Transverse colon (tissue), 4 donors: ENCODE measurements at regions not wholly inside any gene's neighbourhood (a gene's known extent, or its start where the extent isn't known, plus 50 kb on each side); places are given as distances from the start of the nearest gene placed in this dataset.

ENCODE experiments used
- DNase-seq: peaks from one replicate; pipeline ENCODE4 v3.0.0-alpha.2; 2019
- H3K27ac ChIP-seq, 4 donors: fragments of 200-600 bp; sonication (generic); 2 replicates each; pipeline ENCODE4 v1.5.1; 2016 to 2018; ENCODE audit warnings: inconsistent platforms in 4 of 4
- H3K27me3 ChIP-seq: fragments of 200-600 bp; sonication (generic); 2 replicates; pipeline ENCODE4 v1.5.1; 2017; ENCODE audit warnings: inconsistent platforms
- H3K36me3 ChIP-seq, 4 donors: fragments of 200-600 bp; sonication (generic); 2 replicates each; pipeline ENCODE4 v1.5.1; 2017 to 2019; ENCODE audit warnings: inconsistent platforms in 4 of 4
- H3K4me1 ChIP-seq, 4 donors: fragments of 200-600 bp; sonication (generic); 2 replicates each; pipeline ENCODE4 v1.5.1; 2017 to 2020; ENCODE audit warnings: inconsistent platforms in 4 of 4
- H3K4me3 ChIP-seq, 4 donors: fragments of 200-600 bp; sonication (generic); 1 replicate in 1 of 4; 2 replicates in 3 of 4; pipeline versions ENCODE4 v1.5.1 to v1.6.1; 2017 to 2019; ENCODE audit warnings: inconsistent platforms in 4 of 4
- H3K9me3 ChIP-seq, 2 donors: fragments of 200-600 bp; sonication (generic); 2 replicates each; pipeline ENCODE4 v1.5.1; 2017 to 2019; ENCODE audit warnings: inconsistent platforms in 2 of 2
- CTCF ChIP-seq, 5 experiments: fragments of 200-600 bp in 3 of 5; fragments of 450-650 bp in 2 of 5; sonication (generic) in 3 of 5; IDR thresholded peaks; 1 replicate in 2 of 5; 2 replicates in 3 of 5; pipeline ENCODE4 v1.5.1; 2016 to 2017; ENCODE audit warnings: antibody characterized with exemption in 5 of 5, inconsistent platforms in 3 of 5, mild to moderate bottlenecking in 2 of 5, moderate library complexity in 1 of 5
- EP300 ChIP-seq: sonication (generic); formaldehyde crosslinking; IDR thresholded peaks from one replicate; pipeline ENCODE4 v1.6.1; 2017; ENCODE audit warnings: antibody characterized with exemption, low read depth
- POLR2A ChIP-seq: fragments of 450-650 bp; IDR thresholded peaks from one replicate; pipeline ENCODE4 v1.6.1; 2016; ENCODE audit warnings: antibody characterized with exemption, mild to moderate bottlenecking, moderate library complexity
- POLR2AphosphoS5 ChIP-seq, 3 donors: sonication (generic); formaldehyde crosslinking; IDR thresholded peaks; one replicate each; pipeline ENCODE4 v1.6.1; 2016; ENCODE audit warnings: antibody characterized with exemption in 3 of 3
- WGBS, 2 donors: methylation state at CpG; one replicate each; pipeline ENCODE4 v1.1.5; 2018; ENCODE audit warnings: low coverage in 1 of 2; 5-methylcytosine and 5-hydroxymethylcytosine counted together
- in situ Hi-C, 4 donors: fragments of 200-750 bp; cut with MboI; loops; one replicate each; pipeline versions ENCODE4 v1.15.0 to v1.15.1; 2017; ENCODE audit warnings: low sequenced_read_pairs in 3 of 4, low pct_ligation_motif_present in 1 of 4, low pct_unique_long_range_greater_than_20kb in 1 of 4
- intact Hi-C: fragments of 100-400 bp; cut with DNase I; formaldehyde crosslinking; loops from one replicate; pipeline ENCODE4 v1.15.1; 2023; ENCODE audit warnings: low total_unique reads

- Histone ChIP-seq H3K4me3 (no peak overlapping the region), H3K27me3 (no peaks in the 10 kb centered on the region), H3K9me3 (no peaks in the 10 kb centered on the region), H3K36me3 (no peaks in the 10 kb centered on the region), H3K27ac (no peak overlapping the region), H3K4me1 (no peaks in the 10 kb centered on the region)
- intact Hi-C loops (no loop called here), in situ Hi-C loops (no loop called here)
- DNase-seq, result no peak
- TF ChIP-seq POLR2A (no peak), CTCF (IDR thresholded peaks at IDR 0.05) (no peak), POLR2AphosphoS5 (IDR thresholded peaks at IDR 0.05) (no peak), EP300 (no peak)
- WGBS, 2 donors, result 64 to 100% methylated on average over 1 to 12 of the region's 12 CpGs
Observed at GRCh38 chr15:101558221-101558941, 68.9 kb upstream of the PCSK6 start.

- H3K27ac ChIP-seq, result no peak overlapping the region
Observed at GRCh38 chr15:101556273-101556672, 66.8 kb upstream of the PCSK6 start.

GRCh38 chr15:101554115-101554915 is 64.8 kb upstream of the PCSK6 start:
- Histone ChIP-seq H3K4me3 (no peak overlapping the region), H3K27me3 (no peaks in the 10 kb centered on the region), H3K36me3 (no peaks in the 10 kb centered on the region), H3K9me3 (no peaks in the 10 kb centered on the region), H3K4me1 (no peaks in the 10 kb centered on the region), H3K27ac (peak overlapping the region in 3 of 4 donors; percentile 55 to 80 (median 66))
- in situ Hi-C loops, result no loop called here
- intact Hi-C loops, result no loop called here
- 64 to 77% methylated on average over 10 to 24 of the region's 25 CpGs for WGBS, 2 donors
- TF ChIP-seq POLR2AphosphoS5 (IDR thresholded peaks at IDR 0.05) (peak in 1 of 3 donors; percentile 40), CTCF (IDR thresholded peaks at IDR 0.05) (no peak)
- DNase-seq, result no peak

More at GRCh38 chr15:101556273-101556672, 66.8 kb upstream of the PCSK6 start:
- no peaks in the 10 kb centered on the region for H3K27me3 ChIP-seq
- H3K36me3 ChIP-seq, result no peaks in the 10 kb centered on the region
- H3K4me1 ChIP-seq, result no peaks in the 10 kb centered on the region
- H3K4me3 ChIP-seq, result no peak overlapping the region
- no peaks in the 10 kb centered on the region for H3K9me3 ChIP-seq
- intact Hi-C loops, result no loop called here
- no peak for TF ChIP-seq EP300
- no peak for TF ChIP-seq POLR2A
- no peak for TF ChIP-seq POLR2AphosphoS5 (IDR thresholded peaks at IDR 0.05)
- TF ChIP-seq CTCF (IDR thresholded peaks at IDR 0.05), result no peak
- no peak for DNase-seq
- in situ Hi-C loops, result no loop called here
- 89 to 96% methylated on average over 4 to 16 of the region's 16 CpGs for WGBS, 2 donors

- Histone ChIP-seq H3K9me3 (no peaks in the 10 kb centered on the region), H3K27ac (no peak overlapping the region), H3K4me3 (no peak overlapping the region), H3K27me3 (peaks cover 10% of the 10 kb centered on the region), H3K36me3 (no peaks in the 10 kb centered on the region), H3K4me1 (no peaks in the 10 kb centered on the region)
- no peak for DNase-seq
- WGBS, 2 donors, result 87 to 100% methylated on average over 4 to 20 of the region's 20 CpGs
- no peak for TF ChIP-seq EP300
- TF ChIP-seq POLR2A, result no peak
- intact Hi-C loops (no loop called here), in situ Hi-C loops (no loop called here)
Observed at GRCh38 chr15:101551696-101552591, 62.4 kb upstream of the PCSK6 start.
